ENCODE measurements at regions not wholly inside any gene's neighbourhood (a gene's known extent, or its start where the extent isn't known, plus 50 kb on each side); places are given as distances from the start of the nearest gene placed in this dataset.

DNA sequence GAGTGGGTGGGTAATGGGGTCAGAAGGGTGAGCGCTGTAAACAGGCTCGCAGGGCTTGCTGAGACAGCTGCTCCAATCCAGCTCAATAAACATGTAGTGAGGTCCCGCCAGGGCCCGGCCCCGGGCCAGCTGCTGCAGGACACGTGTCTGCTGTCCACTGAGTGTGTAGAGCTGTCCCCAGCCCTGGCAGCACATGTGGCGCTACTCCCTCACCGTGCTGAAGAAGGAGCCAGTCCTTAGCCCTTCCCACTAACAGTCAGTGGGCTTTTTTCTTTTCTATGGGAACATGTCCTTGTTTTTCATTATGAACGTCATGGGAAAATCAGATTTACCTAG lies 78.9 kb upstream of the C1orf174 start:
- ATAC-seq (no peak), DNase-seq (no peak)
- intact Hi-C loops (cut with DNase I, micrococcal nuclease), result no loop called here
- peaks cover 16% of the 10 kb centered on the region for H3K27me3 Mint-ChIP-seq
- ChIA-PET CTCF (no interaction called here), POLR2A (no interaction called here)
- no peak overlapping the region for H3K4me3 Mint-ChIP-seq
- no peak overlapping the region for H3K27ac Mint-ChIP-seq
- no peaks in the 10 kb centered on the region for H3K4me1 Mint-ChIP-seq
- H3K9me3 Mint-ChIP-seq (ENCODE audit: low read depth), result no peaks in the 10 kb centered on the region
- no peaks in the 10 kb centered on the region for H3K36me3 Mint-ChIP-seq (ENCODE audit: low read depth)

DNA sequence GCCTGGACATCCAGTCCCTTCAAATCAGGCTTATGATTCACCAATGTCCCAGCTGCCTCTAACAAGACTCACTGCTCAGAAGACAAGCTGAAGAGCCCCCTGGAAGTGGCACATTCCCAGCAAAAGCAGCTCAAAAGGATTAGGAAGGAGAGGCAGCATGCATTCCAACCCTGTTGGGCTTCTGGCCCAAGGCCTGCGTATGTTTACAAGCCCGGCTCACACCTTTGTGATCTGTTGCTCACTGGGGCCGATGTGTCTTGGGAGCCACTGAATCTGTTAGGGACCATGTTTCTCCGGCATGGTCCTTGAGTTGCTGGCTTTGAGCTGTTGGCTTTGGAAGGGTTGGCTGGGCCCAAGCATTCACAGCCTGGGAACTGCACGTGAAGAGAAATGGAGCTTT lies 81.2 kb upstream of the C1orf174 start:
- H3K4me3 Mint-ChIP-seq, result no peak overlapping the region
- no peaks in the 10 kb centered on the region for H3K9me3 Mint-ChIP-seq (ENCODE audit: low read depth)
- H3K4me1 Mint-ChIP-seq, result no peaks in the 10 kb centered on the region
- no peaks in the 10 kb centered on the region for H3K36me3 Mint-ChIP-seq (ENCODE audit: low read depth)
- ATAC-seq, result no peak
- no peak for DNase-seq
- no peak overlapping the region for H3K27ac Mint-ChIP-seq
- ChIA-PET POLR2A (no interaction called here), CTCF (no interaction called here)
- peaks cover 11% of the 10 kb centered on the region for H3K27me3 Mint-ChIP-seq
- intact Hi-C loops (cut with DNase I, micrococcal nuclease), result no loop called here

DNA sequence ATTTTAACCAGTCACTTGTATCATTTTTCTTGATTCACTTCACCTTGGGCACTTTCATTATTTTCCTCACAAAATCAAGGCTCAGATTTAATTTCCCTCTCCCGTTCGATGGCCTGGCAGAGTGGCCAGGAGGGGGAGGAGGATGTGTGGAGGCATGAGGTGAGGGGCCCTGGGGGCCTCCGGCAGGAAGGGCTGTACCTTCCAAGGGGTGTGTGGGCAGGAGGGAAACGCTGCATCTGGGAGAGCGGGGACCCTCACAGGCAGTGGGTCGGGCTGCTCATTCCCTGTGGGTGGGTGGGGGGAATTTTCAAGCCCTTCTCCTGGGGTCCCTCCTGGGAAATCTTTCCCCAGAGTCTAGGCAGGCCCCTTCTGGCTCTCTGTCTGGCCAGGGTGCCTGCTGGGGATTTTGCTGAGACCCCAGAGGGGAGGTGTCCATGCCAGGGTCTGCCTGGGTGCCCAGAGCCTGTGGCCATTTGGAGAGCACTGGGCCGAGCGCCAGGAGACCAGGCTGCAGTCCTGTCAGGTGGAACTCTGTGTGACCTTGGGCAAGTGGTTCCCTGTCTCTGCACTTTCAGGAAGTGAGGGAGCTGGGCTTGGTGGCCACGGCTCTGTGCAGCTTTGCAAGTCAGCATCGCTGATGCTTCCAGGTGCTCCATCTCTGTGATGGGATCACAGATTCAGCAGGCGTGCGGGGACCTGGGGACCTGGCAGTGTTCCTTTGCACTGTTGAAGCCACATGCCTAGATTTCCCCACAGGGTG lies 81.9 kb upstream of the C1orf174 start:
- intact Hi-C loops (cut with DNase I, micrococcal nuclease), result no loop called here
- peaks cover 7% of the 10 kb centered on the region for H3K27me3 Mint-ChIP-seq
- ChIA-PET POLR2A (no interaction called here), CTCF (no interaction called here)
- DNase-seq (no peak), ATAC-seq (no peak)
- H3K27ac Mint-ChIP-seq, result no peak overlapping the region
- H3K9me3 Mint-ChIP-seq (ENCODE audit: low read depth), result no peaks in the 10 kb centered on the region
- no peaks in the 10 kb centered on the region for H3K36me3 Mint-ChIP-seq (ENCODE audit: low read depth)
- H3K4me1 Mint-ChIP-seq, result no peaks in the 10 kb centered on the region
- no peak overlapping the region for H3K4me3 Mint-ChIP-seq

DNA sequence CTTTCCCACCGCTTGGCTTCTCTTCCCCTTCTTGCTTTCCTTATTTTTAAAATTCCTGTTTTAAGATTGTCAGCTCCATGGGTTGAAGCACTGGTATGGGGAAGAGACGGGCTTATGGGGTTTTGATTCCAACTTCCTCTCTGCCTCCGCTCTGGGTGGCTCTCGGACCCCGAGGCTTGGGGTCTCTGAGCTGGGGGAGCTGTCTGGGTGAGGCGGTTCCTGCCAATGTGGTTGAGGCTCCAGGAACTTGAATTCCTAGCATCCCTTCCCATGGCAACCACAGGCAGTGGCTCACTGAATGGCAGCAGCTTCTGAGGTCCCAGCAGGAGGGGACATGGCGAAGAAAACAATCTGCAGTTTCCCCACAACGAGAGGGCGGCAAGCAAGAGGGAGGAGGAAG lies 83.1 kb upstream of the C1orf174 start:
- H3K27me3 Mint-ChIP-seq, result peaks cover 4% of the 10 kb centered on the region
- POLR2A ChIA-PET, result no interaction called here

DNA sequence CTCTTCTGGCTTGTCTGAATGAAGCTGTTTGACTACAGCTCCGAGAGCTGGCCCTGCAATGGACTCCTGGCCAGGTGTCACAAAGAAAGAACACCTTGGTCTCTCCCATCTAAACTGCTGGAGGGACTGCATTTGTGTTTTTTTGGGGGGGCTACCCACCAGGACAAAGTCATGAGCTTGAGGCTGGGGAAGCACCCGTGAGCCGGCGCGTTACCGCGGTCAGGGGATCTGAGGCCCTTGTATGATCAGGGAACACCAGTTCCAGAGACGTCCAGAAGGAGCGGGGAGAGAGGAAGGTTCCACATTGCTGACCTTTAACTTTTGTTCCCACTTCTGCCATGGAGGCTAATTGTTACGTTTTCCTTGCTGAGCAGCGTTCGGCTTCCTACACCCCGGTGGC lies 84.5 kb upstream of the C1orf174 start:
- ChIA-PET POLR2A (no interaction called here), CTCF (no interaction called here)
- Mint-ChIP-seq H3K4me3 (no peak overlapping the region), H3K27ac (no peak overlapping the region), H3K36me3 (ENCODE audit: low read depth) (no peaks in the 10 kb centered on the region), H3K4me1 (no peaks in the 10 kb centered on the region), H3K27me3 (peaks cover 7% of the 10 kb centered on the region), H3K9me3 (ENCODE audit: low read depth) (no peaks in the 10 kb centered on the region)
- DNase-seq (no peak), ATAC-seq (no peak)
- intact Hi-C loops (cut with DNase I, micrococcal nuclease), result no loop called here

More for the DNA sequence above, 83.1 kb upstream of the C1orf174 start:
- H3K4me1 Mint-ChIP-seq, result no peaks in the 10 kb centered on the region
- no peaks in the 10 kb centered on the region for H3K36me3 Mint-ChIP-seq (ENCODE audit: low read depth)
- DNase-seq, result no peak
- H3K9me3 Mint-ChIP-seq (ENCODE audit: low read depth), result no peaks in the 10 kb centered on the region
- no peak overlapping the region for H3K27ac Mint-ChIP-seq
- intact Hi-C loops (cut with DNase I, micrococcal nuclease), result no loop called here
- ATAC-seq, result no peak
- CTCF ChIA-PET, result no interaction called here
- no peak overlapping the region for H3K4me3 Mint-ChIP-seq

DNA sequence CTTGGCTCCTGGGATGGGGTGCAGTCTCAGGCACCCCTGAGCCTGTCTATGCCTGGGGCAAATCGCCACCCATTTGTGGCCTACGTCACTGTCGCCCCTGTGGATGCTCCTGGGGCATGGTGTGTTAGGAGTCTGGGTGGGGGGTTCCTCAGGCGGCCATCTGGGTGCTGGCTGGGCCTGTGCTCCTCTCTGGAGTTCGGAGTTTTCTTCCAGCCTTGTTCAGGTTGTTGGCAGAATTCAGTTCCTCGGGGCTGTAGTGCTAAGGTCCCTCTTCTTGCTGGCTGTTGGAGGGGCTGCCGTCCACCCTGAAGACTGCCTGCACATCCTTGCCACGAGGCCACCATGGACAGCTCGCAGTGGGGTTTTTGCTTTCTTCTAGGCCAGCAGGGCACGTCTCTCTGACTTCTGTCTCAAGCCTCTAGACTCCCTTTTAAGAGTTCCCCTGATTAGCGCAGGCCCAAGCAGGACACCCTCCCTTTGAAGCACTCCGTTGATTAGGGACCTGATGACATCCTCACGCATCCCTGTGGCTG lies 86.7 kb upstream of the C1orf174 start:
- ChIA-PET POLR2A (no interaction called here), CTCF (no interaction called here)
- intact Hi-C loops (cut with DNase I, micrococcal nuclease), result no loop called here

DNA sequence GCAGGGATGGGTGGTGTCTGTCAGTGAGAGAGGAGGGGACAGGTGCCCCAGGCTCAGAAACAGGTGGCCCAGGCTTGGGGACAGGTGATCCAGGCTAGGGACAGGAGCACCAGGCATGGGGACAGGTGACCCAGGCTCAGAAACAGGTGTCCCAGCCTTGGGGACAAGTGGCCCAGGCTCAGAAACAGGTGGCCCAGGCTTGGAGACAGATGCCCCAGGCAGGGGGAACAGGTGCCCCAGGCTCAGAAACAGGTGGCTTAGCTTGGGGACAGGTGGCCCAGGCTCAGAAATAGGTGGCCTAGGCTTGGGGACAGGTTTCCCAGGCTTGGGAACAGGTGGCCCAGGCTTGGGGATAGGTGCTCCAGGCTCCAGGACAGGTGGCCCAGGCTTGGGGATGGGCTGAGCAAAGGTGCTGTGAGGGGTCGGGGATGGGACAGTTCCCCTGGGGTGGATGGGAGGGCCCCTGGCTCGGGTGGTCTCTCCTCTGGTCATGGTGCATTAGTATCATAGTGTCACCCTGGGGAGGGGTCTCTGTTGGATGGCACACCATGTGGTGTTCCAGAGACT lies 87.7 kb upstream of the C1orf174 start:
- Mint-ChIP-seq H3K27ac (no peak overlapping the region), H3K27me3 (peaks cover 14% of the 10 kb centered on the region), H3K4me1 (no peaks in the 10 kb centered on the region), H3K36me3 (ENCODE audit: low read depth) (peaks cover 4% of the 10 kb centered on the region), H3K9me3 (ENCODE audit: low read depth) (peaks cover 6% of the 10 kb centered on the region), H3K4me3 (no peak overlapping the region)
- DNase-seq, result no peak
- intact Hi-C loops (cut with DNase I, micrococcal nuclease), result no loop called here
- ChIA-PET CTCF (no interaction called here), POLR2A (no interaction called here)
- no peak for ATAC-seq

More for the DNA sequence above, 86.7 kb upstream of the C1orf174 start:
- H3K4me1 Mint-ChIP-seq, result no peaks in the 10 kb centered on the region
- peaks cover 10% of the 10 kb centered on the region for H3K27me3 Mint-ChIP-seq
- H3K36me3 Mint-ChIP-seq (ENCODE audit: low read depth), result no peaks in the 10 kb centered on the region
- no peak overlapping the region for H3K27ac Mint-ChIP-seq
- no peaks in the 10 kb centered on the region for H3K9me3 Mint-ChIP-seq (ENCODE audit: low read depth)
- DNase-seq (no peak), ATAC-seq (no peak)
- H3K4me3 Mint-ChIP-seq, result no peak overlapping the region

DNA sequence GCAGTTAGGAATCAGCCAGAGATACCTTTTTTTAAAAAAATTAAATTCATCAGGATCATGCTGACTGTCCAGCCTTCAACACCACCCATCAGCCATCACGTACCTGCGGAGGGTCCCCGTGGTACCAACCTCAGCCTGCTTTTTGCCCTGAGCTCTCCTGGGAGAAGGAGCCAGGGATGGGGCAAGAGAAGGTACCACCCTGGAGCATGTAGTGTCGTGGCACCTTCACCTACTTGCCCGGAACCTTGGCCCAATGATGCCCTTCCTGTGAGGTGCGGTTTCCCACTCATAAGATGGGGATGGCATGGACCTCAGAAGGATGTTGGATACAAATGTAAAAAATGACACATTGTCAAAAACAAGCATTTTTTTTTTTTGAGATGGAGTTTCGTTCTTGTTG lies 88.4 kb upstream of the C1orf174 start:
- H3K4me3 Mint-ChIP-seq, result no peak overlapping the region
- DNase-seq (no peak), ATAC-seq (no peak)
- H3K27me3 Mint-ChIP-seq, result peaks cover 13% of the 10 kb centered on the region
- H3K27ac Mint-ChIP-seq, result no peak overlapping the region
- peaks cover 4% of the 10 kb centered on the region for H3K36me3 Mint-ChIP-seq (ENCODE audit: low read depth)
- CTCF ChIA-PET, result no interaction called here
- intact Hi-C loops (cut with DNase I, micrococcal nuclease), result no loop called here
- H3K9me3 Mint-ChIP-seq (ENCODE audit: low read depth), result peaks cover 6% of the 10 kb centered on the region
- POLR2A ChIA-PET, result no interaction called here
- no peaks in the 10 kb centered on the region for H3K4me1 Mint-ChIP-seq

DNA sequence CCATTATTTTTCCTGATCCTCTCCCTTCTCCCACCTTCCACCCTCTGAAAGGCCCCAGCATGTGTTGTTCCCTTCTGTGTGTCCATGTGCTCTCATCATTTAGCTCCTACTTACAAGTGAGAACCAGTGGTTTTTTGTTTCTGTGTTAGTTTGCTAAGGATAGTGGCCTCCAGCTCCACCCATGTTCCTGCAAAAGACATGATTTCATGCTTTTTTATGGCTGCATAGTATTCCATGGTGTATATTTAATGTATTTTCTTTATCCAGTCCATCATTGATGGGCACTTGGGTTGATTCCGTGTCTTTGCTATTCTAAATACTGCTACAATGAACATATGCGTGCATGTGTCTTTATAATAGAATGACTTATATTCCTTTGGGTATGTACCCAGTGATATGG lies 89.4 kb upstream of the C1orf174 start:
- H3K4me1 Mint-ChIP-seq, result no peaks in the 10 kb centered on the region
- CTCF ChIA-PET, result no interaction called here
- H3K9me3 Mint-ChIP-seq (ENCODE audit: low read depth), result peaks cover 6% of the 10 kb centered on the region
- H3K27me3 Mint-ChIP-seq, result peaks cover 13% of the 10 kb centered on the region
- no peak overlapping the region for H3K4me3 Mint-ChIP-seq
- no peak for DNase-seq
- peaks cover 4% of the 10 kb centered on the region for H3K36me3 Mint-ChIP-seq (ENCODE audit: low read depth)
- intact Hi-C loops (cut with DNase I, micrococcal nuclease), result no loop called here
- no peak overlapping the region for H3K27ac Mint-ChIP-seq
- POLR2A ChIA-PET, result no interaction called here
- no peak for ATAC-seq

DNA sequence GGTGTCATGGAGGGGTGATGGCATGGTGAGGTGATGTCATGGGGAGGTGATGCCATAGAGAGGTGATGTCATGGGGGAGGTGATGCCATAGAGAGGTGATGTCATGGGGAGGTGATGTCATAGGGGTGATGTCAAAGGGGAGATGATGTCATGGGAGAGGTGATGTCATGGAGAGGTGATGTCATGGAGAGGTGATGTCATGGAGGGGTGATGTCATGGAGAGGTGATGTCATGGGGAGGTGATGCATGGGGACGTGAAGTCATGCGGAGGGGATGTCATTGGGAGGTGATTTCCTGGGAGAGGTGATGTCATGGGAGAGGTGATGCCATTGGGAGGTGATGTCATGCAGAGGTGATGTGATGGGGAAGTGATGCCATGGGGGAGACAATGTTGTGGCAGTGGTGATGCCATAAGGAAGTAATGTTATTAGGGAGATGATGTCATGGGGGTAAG lies 92.1 kb upstream of the C1orf174 start:
- H3K4me3 Mint-ChIP-seq, result peak overlapping the region; percentile 22
- H3K9me3 Mint-ChIP-seq (ENCODE audit: low read depth), result peaks cover 6% of the 10 kb centered on the region
- intact Hi-C loops (cut with DNase I, micrococcal nuclease), result no loop called here
- peaks cover 17% of the 10 kb centered on the region for H3K27me3 Mint-ChIP-seq
- no peaks in the 10 kb centered on the region for H3K4me1 Mint-ChIP-seq
- POLR2A ChIA-PET, result no interaction called here
- DNase-seq, result peak; percentile 41
- ATAC-seq, result peak; percentile 30
- peaks cover 4% of the 10 kb centered on the region for H3K36me3 Mint-ChIP-seq (ENCODE audit: low read depth)
- CTCF ChIA-PET, result no interaction called here
- no peak overlapping the region for H3K27ac Mint-ChIP-seq

DNA sequence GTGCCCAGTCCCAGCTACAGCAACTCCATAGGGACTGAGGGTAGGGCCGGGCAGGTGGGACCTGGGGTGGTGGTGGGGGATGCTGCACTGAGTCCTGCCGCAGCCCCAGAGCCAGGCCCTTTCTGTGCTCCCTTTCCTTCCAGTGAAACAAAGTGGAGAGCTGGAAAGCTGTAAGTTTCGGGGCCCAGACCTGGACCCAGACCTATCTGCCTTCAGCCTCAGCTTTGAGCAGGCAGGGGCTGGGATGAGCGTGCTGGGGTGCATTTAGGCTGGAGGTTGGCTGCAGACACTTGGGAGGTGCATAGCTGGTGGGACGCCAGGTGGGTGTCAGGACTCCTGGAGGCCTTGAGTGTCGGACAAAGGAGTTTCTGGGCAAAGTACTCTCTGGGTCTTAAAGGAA lies 92.7 kb upstream of the C1orf174 start:
- no peak for ATAC-seq
- POLR2A ChIA-PET, result no interaction called here
- Mint-ChIP-seq H3K27ac (no peak overlapping the region), H3K4me3 (no peak overlapping the region), H3K27me3 (peaks cover 17% of the 10 kb centered on the region), H3K9me3 (ENCODE audit: low read depth) (peaks cover 6% of the 10 kb centered on the region), H3K4me1 (no peaks in the 10 kb centered on the region), H3K36me3 (ENCODE audit: low read depth) (peaks cover 4% of the 10 kb centered on the region)
- CTCF ChIA-PET, result no interaction called here
- intact Hi-C loops (cut with DNase I, micrococcal nuclease), result no loop called here
- no peak for DNase-seq

DNA sequence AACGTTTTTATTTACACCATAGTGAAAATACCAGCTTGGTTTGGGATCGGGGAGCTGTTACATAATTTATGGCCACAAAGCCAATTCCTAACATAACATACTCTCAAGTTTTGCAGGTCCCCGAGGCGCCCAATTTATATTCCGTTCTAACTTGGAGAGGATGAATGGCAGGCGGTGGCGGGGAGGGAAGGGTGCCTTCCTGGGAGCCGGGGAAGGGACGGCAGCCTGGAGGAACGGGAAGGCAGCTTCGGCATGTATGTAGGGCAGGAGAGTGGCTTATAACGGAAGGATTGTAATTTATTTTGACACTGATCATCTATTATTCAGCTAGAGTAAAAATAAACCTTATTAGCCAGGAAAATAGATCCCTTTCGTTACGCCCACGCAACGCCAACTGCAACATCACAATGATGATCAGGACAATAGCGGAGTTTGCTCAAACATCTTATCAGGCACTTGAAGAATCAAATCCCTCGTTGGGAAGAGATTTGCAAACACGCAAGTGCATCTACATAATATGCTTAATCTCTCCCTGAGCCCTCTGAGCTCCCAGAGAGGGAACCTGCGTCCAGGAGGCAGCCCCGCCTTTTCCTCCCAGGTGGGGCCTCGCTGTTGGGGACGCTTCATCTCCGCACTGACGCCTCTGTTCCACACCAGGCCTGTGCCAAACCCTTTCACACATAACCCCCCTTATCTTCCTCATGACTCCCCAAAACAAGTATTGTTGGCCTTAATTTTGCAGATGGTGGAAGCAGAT lies 93.7 kb upstream of the C1orf174 start:
- H3K9me3 Mint-ChIP-seq (ENCODE audit: low read depth), result peaks cover 6% of the 10 kb centered on the region
- intact Hi-C loops (cut with DNase I, micrococcal nuclease), result no loop called here
- POLR2A ChIA-PET, result no interaction called here
- ATAC-seq, result no peak
- no peaks in the 10 kb centered on the region for H3K4me1 Mint-ChIP-seq
- H3K36me3 Mint-ChIP-seq (ENCODE audit: low read depth), result peaks cover 4% of the 10 kb centered on the region
- no peak overlapping the region for H3K4me3 Mint-ChIP-seq
- no peak overlapping the region for H3K27ac Mint-ChIP-seq
- CTCF ChIA-PET, result no interaction called here
- no peak for DNase-seq
- peaks cover 22% of the 10 kb centered on the region for H3K27me3 Mint-ChIP-seq

Measured in activated CD4-positive, alpha-beta T cell treated with anti-CD3 and anti-CD28 coated beads for 36 hours (primary cell).